Tibial artery (tissue), 4 donors: ENCODE measurements at regions not wholly inside any gene's neighbourhood (a gene's known extent, or its start where the extent isn't known, plus 50 kb on each side); places are given as distances from the start of the nearest gene placed in this dataset.
"Not testable (repeated sequence)": the region's sequence is repeated elsewhere in the genome, so short reads cannot be mapped to it uniquely, and the experiment has no call there.

Source experiments
- DNase-seq, 2 donors: peaks; one replicate each; pipeline ENCODE4 v3.0.0-alpha.2; 2019
- H3K27ac ChIP-seq, 2 donors: fragments of 200-600 bp; sonication (generic) in 1 of 2; 1 replicate in 1 of 2; 2 replicates in 1 of 2; pipeline ENCODE4 v1.5.1; 2018 to 2019; ENCODE audit warnings: mild to moderate bottlenecking in 1 of 2
- H3K27me3 ChIP-seq, 2 donors: fragments of 200-600 bp; sonication (generic) in 1 of 2; one replicate each; pipeline versions ENCODE4 v1.5.1 to v1.6.0; 2016 to 2019
- H3K36me3 ChIP-seq, 3 donors: fragments of 200-600 bp; sonication (generic) in 2 of 3; one replicate each; pipeline ENCODE4 v1.5.1; 2016 to 2019; ENCODE audit warnings: mild to moderate bottlenecking in 2 of 3
- H3K4me1 ChIP-seq, 4 donors: fragments of 200-600 bp; sonication (generic) in 2 of 4; 1 replicate in 3 of 4; 2 replicates in 1 of 4; pipeline ENCODE4 v1.5.1; 2016 to 2019
- H3K4me3 ChIP-seq, 2 donors: fragments of 200-600 bp; sonication (generic) in 1 of 2; 1 replicate in 1 of 2; 2 replicates in 1 of 2; pipeline ENCODE4 v1.5.1; 2018 to 2019; ENCODE audit warnings: mild to moderate bottlenecking in 2 of 2
- H3K9me3 ChIP-seq, 3 donors: fragments of 200-600 bp; sonication (generic) in 1 of 3; one replicate each; pipeline ENCODE4 v1.5.1; 2016 to 2019
- CTCF ChIP-seq, 2 experiments: fragments of 200-600 bp in 1 of 2; fragments of 450-650 bp in 1 of 2; IDR thresholded peaks; one replicate each; pipeline ENCODE4 v1.5.1; 2017 to 2019; ENCODE audit warnings: antibody characterized with exemption in 2 of 2, mild to moderate bottlenecking in 1 of 2, moderate library complexity in 1 of 2
- intact Hi-C: fragments of 100-400 bp; cut with DNase I; formaldehyde crosslinking; loops from one replicate; pipeline ENCODE4 v1.15.0; 2023; ENCODE audit warnings: low total_unique reads

- Histone ChIP-seq H3K36me3 (no peaks in the 10 kb centered on the region), H3K4me3 (no peak overlapping the region), H3K27me3 (no peaks in the 10 kb centered on the region), H3K9me3 (no peaks in the 10 kb centered on the region), H3K27ac (no peak overlapping the region), H3K4me1 (no peaks in the 10 kb centered on the region)
- DNase-seq: no peak
- no peak for TF ChIP-seq CTCF (IDR thresholded peaks at IDR 0.05)
- intact Hi-C loops: no loop called here
These were observed 233.8 kb upstream of the SEL1L start for GRCh38 chr14:81767266-81767995.

- intact Hi-C loops: no loop called here
- Histone ChIP-seq H3K4me1 (peaks cover 0 to 4% (median 0%) of the 10 kb centered on the region in 4 donors), H3K4me3 (no peak overlapping the region), H3K27ac (no peak overlapping the region), H3K9me3 (no peaks in the 10 kb centered on the region), H3K27me3 (no peaks in the 10 kb centered on the region), H3K36me3 (no peaks in the 10 kb centered on the region)
- DNase-seq: no peak
- no peak for TF ChIP-seq CTCF (IDR thresholded peaks at IDR 0.05)
These were observed 238.1 kb upstream of the SEL1L start for GRCh38 chr14:81771651-81772275.

DNA sequence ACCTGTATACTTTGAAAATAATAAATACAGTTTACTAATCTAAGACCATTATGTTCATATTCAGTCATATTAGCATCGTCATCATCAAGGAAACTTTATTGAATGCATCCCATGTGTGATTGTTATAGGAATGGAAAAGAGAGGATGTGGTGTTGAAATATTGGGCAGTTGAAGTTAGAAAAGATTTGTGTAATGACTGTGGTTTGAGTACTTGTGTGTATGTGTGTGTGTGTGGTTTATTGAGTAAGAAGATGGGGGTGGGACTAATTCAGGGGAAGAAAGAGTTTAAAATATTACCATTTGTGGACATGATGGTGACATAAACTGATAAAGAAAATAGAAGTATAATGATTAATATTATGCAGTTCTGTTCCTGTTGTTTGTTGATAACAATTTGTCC, 238.7 kb upstream of the SEL1L start:
- Histone ChIP-seq H3K27ac (no peak overlapping the region), H3K4me1 (peaks cover 0 to 4% (median 0%) of the 10 kb centered on the region in 4 donors), H3K4me3 (no peak overlapping the region), H3K36me3 (no peaks in the 10 kb centered on the region), H3K9me3 (no peaks in the 10 kb centered on the region), H3K27me3 (no peaks in the 10 kb centered on the region)
- TF ChIP-seq CTCF (IDR thresholded peaks at IDR 0.05): no peak
- DNase-seq: no peak
- intact Hi-C loops: no loop called here

- intact Hi-C loops: no loop called here
These were observed 242.9 kb upstream of the SEL1L start for GRCh38 chr14:81776531-81776930.

GRCh38 chr14:81781798-81782197, 248.1 kb upstream of the SEL1L start:
- H3K27ac ChIP-seq, H3K36me3 ChIP-seq, H3K4me3 ChIP-seq, DNase-seq, H3K9me3 ChIP-seq, H3K4me1 ChIP-seq, intact Hi-C loops, H3K27me3 ChIP-seq: not testable (repeated sequence)

More at GRCh38 chr14:81776531-81776930, 242.9 kb upstream of the SEL1L start:
- no peaks in the 10 kb centered on the region for H3K27me3 ChIP-seq
- no peaks in the 10 kb centered on the region for H3K9me3 ChIP-seq
- no peak overlapping the region for H3K27ac ChIP-seq
- no peak for TF ChIP-seq CTCF (IDR thresholded peaks at IDR 0.05)
- H3K36me3 ChIP-seq: no peaks in the 10 kb centered on the region
- no peak for DNase-seq
- H3K4me1 ChIP-seq: peaks cover 0 to 4% (median 0%) of the 10 kb centered on the region in 4 donors
- no peak overlapping the region for H3K4me3 ChIP-seq

DNA sequence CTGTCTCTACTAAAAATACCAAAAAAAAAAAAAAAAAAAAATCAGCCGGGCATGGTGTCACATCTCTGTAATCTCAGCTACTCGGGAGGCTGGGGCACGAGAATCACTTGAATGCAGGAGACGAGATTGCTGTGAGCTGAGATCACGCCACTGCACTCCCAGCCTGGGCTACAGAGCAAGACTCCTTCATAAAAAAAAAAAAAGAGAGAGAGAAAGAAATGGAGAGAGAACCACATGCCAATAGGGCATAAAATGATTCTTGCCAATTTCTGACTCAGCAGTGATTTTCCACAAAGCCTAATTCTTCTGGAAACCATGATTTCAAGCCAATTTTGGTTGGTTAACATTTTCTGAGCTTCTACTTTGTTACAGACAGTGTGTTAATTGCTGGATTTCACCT, 250.4 kb upstream of the SEL1L start:
- H3K4me3 ChIP-seq: no peak overlapping the region
- intact Hi-C loops: no loop called here

More for the DNA sequence above, 250.4 kb upstream of the SEL1L start:
- Histone ChIP-seq H3K36me3 (no peaks in the 10 kb centered on the region), H3K9me3 (no peaks in the 10 kb centered on the region), H3K27ac (no peak overlapping the region), H3K4me1 (peaks cover 0 to 8% (median 0%) of the 10 kb centered on the region in 4 donors), H3K27me3 (no peaks in the 10 kb centered on the region)
- TF ChIP-seq CTCF (IDR thresholded peaks at IDR 0.05): no peak
- peak; percentile 31 to 68 for DNase-seq
